GM23338 (cell line): ENCODE measurements at regions not wholly inside any gene's neighbourhood (a gene's known extent, or its start where the extent isn't known, plus 50 kb on each side); places are given as distances from the start of the nearest gene placed in this dataset.

Experiments used
- CREB1 ChIP-seq: fragments of 250-450 bp; sonication (Bioruptor Pico); IDR thresholded peaks from 2 replicates; pipeline ENCODE4 v1.5.0; 2020; ENCODE audit warnings: low read depth, mild to moderate bottlenecking, moderate library complexity
- EZH2 ChIP-seq: fragments of 200-600 bp; sonication (generic); IDR thresholded peaks from one replicate; pipeline ENCODE4 v1.8.0; 2017; ENCODE audit warnings: antibody characterized with exemption, mild to moderate bottlenecking, low read depth; ENCODE audit not compliant: unreplicated experiment
- EZH2phosphoT487 ChIP-seq: fragments of 200-600 bp; sonication (generic); IDR thresholded peaks from one replicate; pipeline ENCODE4 v1.8.1; 2018; ENCODE audit warnings: antibody characterized with exemption; ENCODE audit not compliant: unreplicated experiment
- JUNB ChIP-seq: IDR thresholded peaks from one replicate; pipeline ENCODE4 v1.6.1; 2016; ENCODE audit warnings: antibody characterized with exemption; ENCODE audit not compliant: unreplicated experiment
- NANOG ChIP-seq: IDR thresholded peaks from 2 replicates; pipeline ENCODE4 v1.6.1; 2016; ENCODE audit warnings: antibody characterized with exemption, borderline replicate concordance
- POLR2AphosphoS5 ChIP-seq: IDR thresholded peaks from 2 replicates; pipeline ENCODE4 v1.6.1; 2016; ENCODE audit warnings: antibody characterized with exemption, low read depth
- REST ChIP-seq: IDR thresholded peaks from one replicate; pipeline ENCODE4 v1.6.1; 2018; ENCODE audit warnings: antibody characterized with exemption; ENCODE audit not compliant: unreplicated experiment
- ZNF331 ChIP-seq: fragments of 250-450 bp; sonication (Bioruptor Pico); IDR thresholded peaks from 2 replicates; pipeline ENCODE4 v1.5.0; 2020; ENCODE audit warnings: low read depth, mild to moderate bottlenecking, moderate library complexity
- TF ChIP-seq, protein P1 (sequence below), 2 experiments: fragments of 200-600 bp in 1 of 2; sonication (generic) in 1 of 2; conservative IDR thresholded peaks; 2 replicates each; pipeline versions ENCODE4 v1.5.1 to v1.6.1; 2016 to 2017; ENCODE audit warnings: antibody characterized with exemption in 2 of 2, low read depth in 2 of 2, mild to moderate bottlenecking in 2 of 2, moderate library complexity in 1 of 2
- TF ChIP-seq, protein P2 (sequence below): IDR thresholded peaks from 2 replicates; pipeline ENCODE4 v1.6.1; 2016; ENCODE audit warnings: antibody characterized with exemption
- TF ChIP-seq, protein P3 (sequence below): fragments of 250-450 bp; sonication (Bioruptor Pico); IDR thresholded peaks from 2 replicates; pipeline ENCODE4 v1.5.0; 2020; ENCODE audit warnings: mild to moderate bottlenecking, moderate library complexity

- TF ChIP-seq, protein P1, sequence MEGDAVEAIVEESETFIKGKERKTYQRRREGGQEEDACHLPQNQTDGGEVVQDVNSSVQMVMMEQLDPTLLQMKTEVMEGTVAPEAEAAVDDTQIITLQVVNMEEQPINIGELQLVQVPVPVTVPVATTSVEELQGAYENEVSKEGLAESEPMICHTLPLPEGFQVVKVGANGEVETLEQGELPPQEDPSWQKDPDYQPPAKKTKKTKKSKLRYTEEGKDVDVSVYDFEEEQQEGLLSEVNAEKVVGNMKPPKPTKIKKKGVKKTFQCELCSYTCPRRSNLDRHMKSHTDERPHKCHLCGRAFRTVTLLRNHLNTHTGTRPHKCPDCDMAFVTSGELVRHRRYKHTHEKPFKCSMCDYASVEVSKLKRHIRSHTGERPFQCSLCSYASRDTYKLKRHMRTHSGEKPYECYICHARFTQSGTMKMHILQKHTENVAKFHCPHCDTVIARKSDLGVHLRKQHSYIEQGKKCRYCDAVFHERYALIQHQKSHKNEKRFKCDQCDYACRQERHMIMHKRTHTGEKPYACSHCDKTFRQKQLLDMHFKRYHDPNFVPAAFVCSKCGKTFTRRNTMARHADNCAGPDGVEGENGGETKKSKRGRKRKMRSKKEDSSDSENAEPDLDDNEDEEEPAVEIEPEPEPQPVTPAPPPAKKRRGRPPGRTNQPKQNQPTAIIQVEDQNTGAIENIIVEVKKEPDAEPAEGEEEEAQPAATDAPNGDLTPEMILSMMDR (conservative IDR thresholded peaks at IDR 0.05; ENCODE audit: low read depth in 2 of 2): no peak
- TF ChIP-seq POLR2AphosphoS5: no peak
- no peak for TF ChIP-seq EZH2phosphoT487
- no peak for TF ChIP-seq NANOG
- TF ChIP-seq CREB1 (CRISPR knock-in tag): no peak
- no peak for TF ChIP-seq EZH2
- TF ChIP-seq REST: no peak
- TF ChIP-seq ZNF331 (CRISPR knock-in tag): no peak
- TF ChIP-seq, protein P2, sequence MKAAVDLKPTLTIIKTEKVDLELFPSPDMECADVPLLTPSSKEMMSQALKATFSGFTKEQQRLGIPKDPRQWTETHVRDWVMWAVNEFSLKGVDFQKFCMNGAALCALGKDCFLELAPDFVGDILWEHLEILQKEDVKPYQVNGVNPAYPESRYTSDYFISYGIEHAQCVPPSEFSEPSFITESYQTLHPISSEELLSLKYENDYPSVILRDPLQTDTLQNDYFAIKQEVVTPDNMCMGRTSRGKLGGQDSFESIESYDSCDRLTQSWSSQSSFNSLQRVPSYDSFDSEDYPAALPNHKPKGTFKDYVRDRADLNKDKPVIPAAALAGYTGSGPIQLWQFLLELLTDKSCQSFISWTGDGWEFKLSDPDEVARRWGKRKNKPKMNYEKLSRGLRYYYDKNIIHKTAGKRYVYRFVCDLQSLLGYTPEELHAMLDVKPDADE: no peak
- no peak for TF ChIP-seq JUNB
- TF ChIP-seq, protein P3, sequence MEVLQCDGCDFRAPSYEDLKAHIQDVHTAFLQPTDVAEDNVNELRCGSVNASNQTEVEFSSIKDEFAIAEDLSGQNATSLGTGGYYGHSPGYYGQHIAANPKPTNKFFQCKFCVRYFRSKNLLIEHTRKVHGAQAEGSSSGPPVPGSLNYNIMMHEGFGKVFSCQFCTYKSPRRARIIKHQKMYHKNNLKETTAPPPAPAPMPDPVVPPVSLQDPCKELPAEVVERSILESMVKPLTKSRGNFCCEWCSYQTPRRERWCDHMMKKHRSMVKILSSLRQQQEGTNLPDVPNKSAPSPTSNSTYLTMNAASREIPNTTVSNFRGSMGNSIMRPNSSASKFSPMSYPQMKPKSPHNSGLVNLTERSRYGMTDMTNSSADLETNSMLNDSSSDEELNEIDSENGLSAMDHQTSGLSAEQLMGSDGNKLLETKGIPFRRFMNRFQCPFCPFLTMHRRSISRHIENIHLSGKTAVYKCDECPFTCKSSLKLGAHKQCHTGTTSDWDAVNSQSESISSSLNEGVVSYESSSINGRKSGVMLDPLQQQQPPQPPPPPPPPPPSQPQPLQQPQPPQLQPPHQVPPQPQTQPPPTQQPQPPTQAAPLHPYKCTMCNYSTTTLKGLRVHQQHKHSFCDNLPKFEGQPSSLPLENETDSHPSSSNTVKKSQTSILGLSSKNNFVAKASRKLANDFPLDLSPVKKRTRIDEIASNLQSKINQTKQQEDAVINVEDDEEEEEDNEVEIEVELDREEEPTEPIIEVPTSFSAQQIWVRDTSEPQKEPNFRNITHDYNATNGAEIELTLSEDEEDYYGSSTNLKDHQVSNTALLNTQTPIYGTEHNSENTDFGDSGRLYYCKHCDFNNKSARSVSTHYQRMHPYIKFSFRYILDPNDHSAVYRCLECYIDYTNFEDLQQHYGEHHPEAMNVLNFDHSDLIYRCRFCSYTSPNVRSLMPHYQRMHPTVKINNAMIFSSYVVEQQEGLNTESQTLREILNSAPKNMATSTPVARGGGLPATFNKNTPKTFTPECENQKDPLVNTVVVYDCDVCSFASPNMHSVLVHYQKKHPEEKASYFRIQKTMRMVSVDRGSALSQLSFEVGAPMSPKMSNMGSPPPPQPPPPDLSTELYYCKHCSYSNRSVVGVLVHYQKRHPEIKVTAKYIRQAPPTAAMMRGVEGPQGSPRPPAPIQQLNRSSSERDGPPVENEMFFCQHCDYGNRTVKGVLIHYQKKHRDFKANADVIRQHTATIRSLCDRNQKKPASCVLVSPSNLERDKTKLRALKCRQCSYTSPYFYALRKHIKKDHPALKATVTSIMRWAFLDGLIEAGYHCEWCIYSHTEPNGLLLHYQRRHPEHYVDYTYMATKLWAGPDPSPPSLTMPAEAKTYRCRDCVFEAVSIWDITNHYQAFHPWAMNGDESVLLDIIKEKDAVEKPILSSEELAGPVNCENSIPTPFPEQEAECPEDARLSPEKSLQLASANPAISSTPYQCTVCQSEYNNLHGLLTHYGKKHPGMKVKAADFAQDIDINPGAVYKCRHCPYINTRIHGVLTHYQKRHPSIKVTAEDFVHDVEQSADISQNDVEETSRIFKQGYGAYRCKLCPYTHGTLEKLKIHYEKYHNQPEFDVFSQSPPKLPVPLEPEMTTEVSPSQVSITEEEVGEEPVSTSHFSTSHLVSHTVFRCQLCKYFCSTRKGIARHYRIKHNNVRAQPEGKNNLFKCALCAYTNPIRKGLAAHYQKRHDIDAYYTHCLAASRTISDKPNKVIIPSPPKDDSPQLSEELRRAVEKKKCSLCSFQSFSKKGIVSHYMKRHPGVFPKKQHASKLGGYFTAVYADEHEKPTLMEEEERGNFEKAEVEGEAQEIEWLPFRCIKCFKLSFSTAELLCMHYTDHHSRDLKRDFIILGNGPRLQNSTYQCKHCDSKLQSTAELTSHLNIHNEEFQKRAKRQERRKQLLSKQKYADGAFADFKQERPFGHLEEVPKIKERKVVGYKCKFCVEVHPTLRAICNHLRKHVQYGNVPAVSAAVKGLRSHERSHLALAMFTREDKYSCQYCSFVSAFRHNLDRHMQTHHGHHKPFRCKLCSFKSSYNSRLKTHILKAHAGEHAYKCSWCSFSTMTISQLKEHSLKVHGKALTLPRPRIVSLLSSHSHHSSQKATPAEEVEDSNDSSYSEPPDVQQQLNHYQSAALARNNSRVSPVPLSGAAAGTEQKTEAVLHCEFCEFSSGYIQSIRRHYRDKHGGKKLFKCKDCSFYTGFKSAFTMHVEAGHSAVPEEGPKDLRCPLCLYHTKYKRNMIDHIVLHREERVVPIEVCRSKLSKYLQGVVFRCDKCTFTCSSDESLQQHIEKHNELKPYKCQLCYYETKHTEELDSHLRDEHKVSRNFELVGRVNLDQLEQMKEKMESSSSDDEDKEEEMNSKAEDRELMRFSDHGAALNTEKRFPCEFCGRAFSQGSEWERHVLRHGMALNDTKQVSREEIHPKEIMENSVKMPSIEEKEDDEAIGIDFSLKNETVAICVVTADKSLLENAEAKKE (CRISPR knock-in tag): no peak
These were observed 339.7 kb upstream of the RASGRP1 start for GRCh38 chr15:38904298-38904697.
